ENCODE measurements at regions not wholly inside any gene's neighbourhood (a gene's known extent, or its start where the extent isn't known, plus 50 kb on each side); places are given as distances from the start of the nearest gene placed in this dataset.

GRCh38 chr6:125491860-125492618 is 190.3 kb upstream of the HDDC2 start:
- H3K4me2 ChIP-seq (ENCODE audit: insufficient read depth, insufficient read length, low read length), result no peak overlapping the region
- H2BK12ac ChIP-seq (ENCODE audit: insufficient read length, low read depth, low read length), result no peak overlapping the region
- H4K20me1 ChIP-seq (ENCODE audit: control insufficient read depth, insufficient read depth, insufficient read length), result no peaks in the 10 kb centered on the region
- no peak overlapping the region for H2BK120ac ChIP-seq (ENCODE audit: low read depth, low read length, poor library complexity, severe bottlenecking)
- H3K4me1 ChIP-seq (ENCODE audit: insufficient read depth, low read length), result no peaks in the 10 kb centered on the region
- H3K9ac ChIP-seq (ENCODE audit: extremely low read depth, insufficient read length, low read length), result no peak overlapping the region
- H3K9me3 ChIP-seq (ENCODE audit: control insufficient read depth, low read depth, low read length), result no peaks in the 10 kb centered on the region
- no peak overlapping the region for H4K5ac ChIP-seq (ENCODE audit: insufficient read length, low read depth, low read length)
- Mint-ChIP-seq H3K27ac (no peak overlapping the region), H3K36me3 (ENCODE audit: insufficient read depth in 1 of 3, low read depth in 3 of 3) (no peaks in the 10 kb centered on the region; a peak in 1 of 7 replicates), H3K4me3 (no peak overlapping the region), H3K27me3 (ENCODE audit: low read depth) (no peaks in the 10 kb centered on the region), H3K4me1 (no peaks in the 10 kb centered on the region), H3K9me3 (no peaks in the 10 kb centered on the region)
- no peaks in the 10 kb centered on the region for H3K79me1 ChIP-seq (ENCODE audit: insufficient read depth, low read depth, low read length, poor library complexity, severe bottlenecking)
- no peaks in the 10 kb centered on the region for H3K23me2 ChIP-seq (ENCODE audit: insufficient read length, low read depth, low read length, poor library complexity, severe bottlenecking)
- H2BK5ac ChIP-seq (ENCODE audit: insufficient read length, low read length), result no peak overlapping the region
- H2BK15ac ChIP-seq (ENCODE audit: low read depth, low read length), result no peak overlapping the region
- TF ChIP-seq, protein P1, sequence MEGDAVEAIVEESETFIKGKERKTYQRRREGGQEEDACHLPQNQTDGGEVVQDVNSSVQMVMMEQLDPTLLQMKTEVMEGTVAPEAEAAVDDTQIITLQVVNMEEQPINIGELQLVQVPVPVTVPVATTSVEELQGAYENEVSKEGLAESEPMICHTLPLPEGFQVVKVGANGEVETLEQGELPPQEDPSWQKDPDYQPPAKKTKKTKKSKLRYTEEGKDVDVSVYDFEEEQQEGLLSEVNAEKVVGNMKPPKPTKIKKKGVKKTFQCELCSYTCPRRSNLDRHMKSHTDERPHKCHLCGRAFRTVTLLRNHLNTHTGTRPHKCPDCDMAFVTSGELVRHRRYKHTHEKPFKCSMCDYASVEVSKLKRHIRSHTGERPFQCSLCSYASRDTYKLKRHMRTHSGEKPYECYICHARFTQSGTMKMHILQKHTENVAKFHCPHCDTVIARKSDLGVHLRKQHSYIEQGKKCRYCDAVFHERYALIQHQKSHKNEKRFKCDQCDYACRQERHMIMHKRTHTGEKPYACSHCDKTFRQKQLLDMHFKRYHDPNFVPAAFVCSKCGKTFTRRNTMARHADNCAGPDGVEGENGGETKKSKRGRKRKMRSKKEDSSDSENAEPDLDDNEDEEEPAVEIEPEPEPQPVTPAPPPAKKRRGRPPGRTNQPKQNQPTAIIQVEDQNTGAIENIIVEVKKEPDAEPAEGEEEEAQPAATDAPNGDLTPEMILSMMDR (conservative IDR thresholded peaks at IDR 0.05), result no peak
- no peak overlapping the region for H2BK20ac ChIP-seq (ENCODE audit: low read depth, low read length, poor library complexity, severe bottlenecking)
- H3K27ac ChIP-seq (ENCODE audit: insufficient read length, low read depth, low read length), result no peak overlapping the region
- no peak overlapping the region for H3T11ph ChIP-seq (ENCODE audit: low read length)
- no peaks in the 10 kb centered on the region for H3K27me3 ChIP-seq (ENCODE audit: insufficient read depth, low read length)
- no peak overlapping the region for H3K18ac ChIP-seq (ENCODE audit: insufficient read length, low read depth, low read length)
- WGBS (ENCODE audit: extremely low coverage, insufficient read length, low lambda C conversion rate), result no CpG with 5 or more reads among the region's 8 CpGs
- no peak overlapping the region for H3K4ac ChIP-seq (ENCODE audit: low read depth, low read length)
- no peak overlapping the region for H3K14ac ChIP-seq (ENCODE audit: insufficient read depth, low read length)
- H3K79me2 ChIP-seq (ENCODE audit: insufficient read depth, low read length), result no peaks in the 10 kb centered on the region
- H4K8ac ChIP-seq (replicated peaks; ENCODE audit: insufficient read length, low read depth, low read length), result no peak overlapping the region
- no peak overlapping the region for H3K23ac ChIP-seq (ENCODE audit: insufficient read length, low read depth, low read length)
- no peak overlapping the region for H2AK5ac ChIP-seq (ENCODE audit: insufficient read length, low read length)
- H2AFZ ChIP-seq (ENCODE audit: low read length), result no peak overlapping the region
- no peak for DNase-seq
- H3K56ac ChIP-seq (ENCODE audit: insufficient read length, low read depth, low read length), result no peak overlapping the region
- H4K91ac ChIP-seq (ENCODE audit: insufficient read length, low read depth, low read length), result no peak overlapping the region
